HG03469 (cell line): ENCODE measurements at regions not wholly inside any gene's neighbourhood (a gene's known extent, or its start where the extent isn't known, plus 50 kb on each side); places are given as distances from the start of the nearest gene placed in this dataset.
"Not testable (repeated sequence)": the region's sequence is repeated elsewhere in the genome, so short reads cannot be mapped to it uniquely, and the experiment has no call there.

Source experiments
- ATAC-seq: cut with Tn5 transposase; IDR thresholded peaks from one replicate; pipeline ENCODE4 v1.9.1; 2021; ENCODE audit warnings: mild to moderate bottlenecking, moderate library complexity, moderate number of reproducible peaks; ENCODE audit not compliant: unreplicated experiment

DNA sequence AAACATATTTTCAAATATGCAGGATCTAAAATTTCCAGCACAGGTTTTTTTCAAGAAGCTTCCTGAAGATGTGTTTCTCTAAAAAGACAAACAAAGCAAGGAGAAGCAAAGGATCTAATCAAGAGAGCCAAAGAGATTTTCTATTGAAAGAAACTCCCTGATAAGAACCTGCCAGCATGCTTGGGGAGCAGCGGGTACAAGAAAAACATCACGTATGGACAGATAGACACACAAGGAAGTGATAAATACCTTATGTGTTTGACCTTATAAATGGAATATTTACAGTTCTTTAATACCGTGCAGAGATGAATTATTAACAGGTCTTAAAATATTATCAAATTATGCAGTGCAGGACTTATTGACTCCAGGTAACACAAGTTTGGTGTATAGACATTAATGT is 562.1 kb downstream of the DACH1 start:
- no peak for ATAC-seq

GRCh38 chr13:71303144-71303543 is 563.9 kb downstream of the DACH1 start:
- no peak for ATAC-seq

GRCh38 chr13:71300602-71301001 is 566.4 kb downstream of the DACH1 start:
- no peak for ATAC-seq

DNA sequence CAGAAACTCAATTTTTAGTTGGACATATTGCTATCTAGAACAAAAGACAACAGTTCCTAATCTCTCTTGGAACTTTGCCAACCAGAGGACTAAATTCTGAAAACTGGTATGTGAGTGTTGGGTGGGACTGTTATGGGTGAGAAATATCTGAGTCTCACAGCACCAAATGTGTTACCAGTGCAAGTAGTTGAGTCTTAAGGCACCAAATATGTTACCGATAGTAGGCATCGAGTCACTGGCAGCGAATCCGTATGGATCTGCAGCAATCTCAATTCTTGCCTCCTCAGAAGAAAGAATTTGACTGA is 575.2 kb downstream of the DACH1 start:
- no peak for ATAC-seq

- ATAC-seq: peak; percentile 78
Observed at GRCh38 chr13:71290963-71291841, 575.8 kb downstream of the DACH1 start.

DNA sequence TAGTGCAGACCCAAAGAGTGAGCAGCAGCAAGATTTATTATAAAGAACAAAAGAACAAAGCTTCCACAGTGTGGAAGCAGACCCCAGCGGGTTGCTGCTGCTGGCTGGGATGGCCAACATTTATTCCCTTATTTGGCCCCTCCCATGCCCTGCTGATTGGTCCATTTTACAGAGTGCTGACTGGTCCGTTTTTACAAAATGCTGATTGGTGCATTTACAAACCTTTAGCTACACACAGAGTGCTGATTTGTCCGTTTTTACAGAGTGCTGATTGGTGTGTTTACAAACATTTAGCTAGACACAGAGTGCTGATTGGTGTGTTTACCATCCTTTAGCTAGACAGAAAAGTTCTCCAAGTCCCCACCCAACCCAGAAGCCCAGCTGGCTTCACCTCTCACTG is 577.0 kb downstream of the DACH1 start:
- ATAC-seq: not testable (repeated sequence)

DNA sequence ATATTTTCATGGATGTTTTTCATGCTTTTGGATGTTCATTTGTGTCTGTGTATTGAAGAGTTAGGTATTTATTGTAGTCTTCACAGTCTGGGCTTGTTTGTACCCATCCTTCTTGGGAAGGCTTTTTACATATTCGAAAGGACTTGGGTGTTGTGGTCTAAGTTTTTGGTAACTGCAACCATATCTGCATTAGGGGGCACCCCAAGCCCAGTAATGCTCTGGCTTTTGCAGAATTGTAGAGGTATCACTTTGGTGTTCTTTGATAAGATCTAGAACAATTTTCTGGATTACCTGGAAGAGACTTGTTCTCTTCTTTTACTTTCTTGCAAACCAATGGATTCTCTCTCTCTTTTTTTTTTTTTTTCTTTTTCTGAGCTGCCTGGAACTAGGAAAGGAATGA is 581.3 kb downstream of the DACH1 start:
- ATAC-seq: no peak

- ATAC-seq: no peak
Observed at GRCh38 chr13:71278512-71278911, 588.5 kb downstream of the DACH1 start.

DNA sequence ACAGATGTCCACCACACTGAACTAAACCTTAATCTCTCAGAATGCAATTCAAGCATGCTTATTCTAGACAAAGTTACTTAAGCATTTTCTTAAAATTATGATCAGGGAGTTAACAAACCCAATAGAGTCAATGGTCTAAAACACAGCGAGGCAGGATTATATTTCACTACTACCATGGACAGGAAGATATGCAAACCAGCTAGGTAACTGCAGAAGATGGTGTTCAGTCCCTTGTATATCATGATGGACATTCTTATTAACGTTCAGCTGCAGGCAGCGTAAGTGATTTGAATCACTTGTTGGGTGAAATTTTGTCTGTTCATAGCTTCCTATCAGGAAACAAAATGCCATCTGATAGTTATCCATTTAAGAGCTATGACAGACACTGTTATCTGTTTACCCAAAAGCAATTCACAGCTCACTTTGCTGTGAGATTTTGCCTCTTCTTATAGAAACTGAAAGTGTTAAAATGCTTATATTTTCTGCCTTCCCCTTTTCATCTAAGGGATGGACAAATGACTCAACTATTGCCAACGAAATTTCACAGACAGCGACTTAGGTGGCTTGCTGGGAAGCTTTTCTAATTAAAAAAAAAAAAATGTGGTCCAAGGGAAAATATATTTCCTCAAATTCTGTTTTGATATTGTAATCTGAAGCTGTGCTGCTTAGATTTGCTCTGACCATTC is 591.9 kb downstream of the DACH1 start:
- peak; percentile 83 for ATAC-seq

- no peak for ATAC-seq
Observed at GRCh38 chr13:71261256-71261655, 605.7 kb downstream of the DACH1 start.

DNA sequence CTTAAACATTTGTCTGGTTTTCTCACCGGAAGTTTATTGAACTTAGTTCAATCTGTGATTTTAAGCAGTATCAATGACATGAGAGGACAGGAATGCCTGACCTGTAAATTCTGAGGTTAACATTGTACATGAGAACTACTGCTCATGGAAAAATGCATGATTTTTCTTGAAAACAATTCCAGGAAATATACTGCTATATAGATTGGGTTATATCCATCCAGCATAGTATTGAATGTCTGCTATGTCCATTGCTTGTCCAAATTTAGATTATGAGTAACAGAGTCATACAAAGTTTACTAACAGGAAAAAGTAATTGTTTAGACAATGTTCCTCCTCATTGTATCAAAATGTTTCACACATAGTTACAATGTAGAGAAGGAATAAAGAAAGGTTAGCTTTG is 606.8 kb downstream of the DACH1 start:
- no peak for ATAC-seq

DNA sequence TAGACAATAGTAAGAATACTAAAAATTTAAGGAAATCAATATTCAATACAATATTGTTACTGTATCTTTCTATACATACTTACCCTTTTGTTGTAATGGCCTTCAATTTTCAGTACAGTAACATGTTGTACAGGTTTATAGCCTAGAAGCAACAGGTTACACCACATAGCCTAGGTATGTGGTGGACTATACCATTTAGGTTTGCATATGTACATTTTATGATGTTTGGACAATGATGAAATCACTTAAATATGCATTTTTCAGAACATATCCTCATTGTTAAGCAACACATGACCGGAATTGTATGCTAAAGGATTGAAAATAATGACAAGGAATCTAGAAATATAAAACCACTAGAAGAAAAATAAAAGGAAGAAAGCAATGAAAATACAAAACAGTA is 611.4 kb downstream of the DACH1 start:
- ATAC-seq: no peak

DNA sequence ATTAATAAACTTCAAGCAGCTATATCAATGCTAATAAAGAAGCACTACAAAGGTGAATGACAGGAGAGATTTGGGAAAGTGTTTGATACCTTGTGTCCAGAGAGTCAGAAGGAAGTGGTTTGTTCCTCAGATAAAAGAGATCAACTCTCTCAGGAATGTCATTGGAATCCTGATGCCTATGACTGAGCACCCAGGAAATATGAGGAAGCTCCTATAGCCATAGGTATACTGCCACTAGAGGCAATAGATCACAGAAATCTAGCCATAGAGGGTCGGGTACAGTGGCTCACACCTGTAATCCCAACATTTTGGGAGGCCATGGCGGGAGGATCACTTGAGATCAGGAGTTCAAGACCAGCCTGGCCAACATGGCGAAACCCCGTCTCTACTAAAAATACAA is 612.6 kb downstream of the DACH1 start:
- ATAC-seq: no peak

DNA sequence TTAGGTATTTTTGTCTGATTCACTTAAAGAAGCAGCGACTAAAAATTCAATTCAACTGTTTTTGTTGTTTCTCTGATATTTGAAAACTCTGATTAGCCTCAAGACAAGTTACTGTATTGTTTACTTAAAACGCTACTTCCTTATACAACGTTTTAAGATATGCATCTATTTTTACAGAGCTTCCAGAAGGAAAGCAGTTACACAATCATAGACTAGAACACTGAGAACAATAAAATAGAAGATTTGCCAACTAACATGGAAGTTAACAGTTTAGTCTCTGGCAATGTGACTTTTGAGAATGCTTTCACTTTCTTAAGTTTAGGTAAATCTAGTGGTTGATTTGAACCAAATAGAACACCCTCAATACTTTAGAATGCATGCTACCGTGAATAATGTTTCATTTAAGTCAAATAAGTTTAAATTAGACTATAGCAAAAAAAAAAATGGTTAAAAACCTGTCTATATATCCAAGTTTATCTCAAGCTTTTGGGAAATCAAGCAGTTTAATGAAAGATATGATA is 614.8 kb downstream of the DACH1 start:
- ATAC-seq: no peak

GRCh38 chr13:71251292-71251951 is 615.6 kb downstream of the DACH1 start:
- ATAC-seq: no peak

DNA sequence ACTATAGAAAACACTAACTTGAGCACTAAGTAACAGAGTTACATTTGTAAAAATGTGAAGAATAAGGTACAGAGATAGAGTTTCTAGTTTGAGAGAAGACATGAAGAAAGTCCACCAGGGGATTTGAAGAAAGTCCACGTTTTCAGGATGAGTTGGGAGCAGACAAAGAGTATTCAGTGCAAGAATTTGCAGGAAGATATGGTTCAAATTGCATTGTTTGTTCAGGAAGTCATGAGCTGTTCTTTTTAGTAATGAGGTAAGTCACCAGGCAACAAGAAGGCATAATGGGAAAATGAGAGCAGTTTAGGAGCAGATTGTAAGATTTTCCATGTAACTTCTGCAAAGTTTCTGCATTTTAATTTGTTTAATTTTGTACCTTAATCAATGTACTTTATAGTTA is 618.0 kb downstream of the DACH1 start:
- ATAC-seq: no peak

GRCh38 chr13:71244161-71244560 is 622.8 kb downstream of the DACH1 start:
- ATAC-seq: no peak

DNA sequence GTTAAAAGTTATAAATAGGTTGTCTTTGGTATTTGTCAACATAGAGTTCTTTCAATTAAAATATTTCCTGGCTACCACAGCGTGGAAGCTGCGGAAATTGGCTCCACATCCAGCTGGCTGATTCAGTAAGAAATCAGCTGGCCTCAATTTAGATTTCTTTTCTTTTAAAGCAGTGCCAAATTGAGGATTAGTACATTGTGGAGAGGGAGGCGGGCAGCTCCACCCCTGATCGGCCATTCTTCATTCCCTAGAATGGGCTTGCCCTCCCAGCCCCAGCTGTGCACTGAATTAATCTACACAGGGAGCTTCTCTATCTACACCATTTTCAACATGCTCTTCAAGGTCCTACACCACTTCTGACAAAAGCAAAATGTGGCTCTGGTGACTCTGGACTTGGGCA is 624.8 kb downstream of the DACH1 start:
- ATAC-seq: no peak

DNA sequence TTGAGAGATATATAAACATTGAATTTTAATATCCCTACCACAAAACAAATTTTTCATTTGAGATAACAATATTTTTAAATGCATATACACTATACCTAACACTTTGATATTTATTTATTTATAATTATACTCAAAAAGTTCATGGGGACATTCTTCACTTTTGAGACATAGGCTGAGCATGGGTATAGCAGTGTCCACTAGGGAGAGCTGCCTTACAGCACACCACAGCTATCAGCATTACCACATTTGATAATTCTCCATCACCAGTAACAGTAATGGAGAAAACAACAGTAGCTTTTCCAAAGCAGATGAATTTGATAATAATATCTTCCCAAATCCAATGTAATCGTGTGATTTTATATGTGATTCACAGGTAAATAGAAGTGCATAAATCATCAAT is 626.1 kb downstream of the DACH1 start:
- no peak for ATAC-seq

DNA sequence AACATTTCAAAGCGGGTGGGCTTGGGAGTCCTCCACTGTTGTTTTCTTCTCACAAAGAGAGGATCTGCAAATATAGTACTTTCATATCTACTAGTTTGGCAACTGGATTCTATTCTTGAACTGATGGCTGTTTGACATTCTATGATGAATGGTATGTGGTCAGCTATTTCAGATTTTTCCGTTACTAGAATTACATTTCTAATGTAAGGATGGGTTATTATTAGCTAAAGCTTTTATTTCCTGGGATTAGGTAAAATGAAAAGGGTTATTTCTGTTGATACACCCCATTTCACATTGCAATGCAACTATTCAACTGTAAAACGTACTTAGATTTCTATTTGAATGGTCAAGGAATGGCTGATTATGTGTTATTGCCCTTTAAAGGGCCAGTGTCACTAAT is 629.7 kb downstream of the DACH1 start:
- no peak for ATAC-seq

GRCh38 chr13:71219698-71220415 is 647.1 kb downstream of the DACH1 start:
- no peak for ATAC-seq
